ENCODE measurements at regions not wholly inside any gene's neighbourhood (a gene's known extent, or its start where the extent isn't known, plus 50 kb on each side); places are given as distances from the start of the nearest gene placed in this dataset.

DNA sequence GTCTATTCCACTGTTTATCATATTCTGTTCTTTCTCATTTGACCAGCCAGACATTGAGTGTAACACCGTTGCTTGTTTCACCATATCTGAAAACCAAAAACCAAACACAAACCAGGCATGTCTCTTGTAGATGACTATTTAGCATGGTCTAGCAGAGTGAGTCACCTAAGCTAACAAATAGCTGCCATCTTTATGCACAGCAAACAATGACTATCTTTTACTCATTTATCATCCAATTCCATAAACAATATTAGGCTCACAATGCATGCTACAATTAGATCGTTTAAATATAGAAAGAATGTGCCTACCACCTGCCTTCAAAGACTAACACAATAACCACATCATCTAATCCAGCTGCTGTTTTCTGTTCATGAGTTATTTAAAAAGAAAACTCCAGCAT, 495.4 kb downstream of the PCDH19 start:
- DNase-seq = no peak
- no peaks in the 10 kb centered on the region for H3K9me3 ChIP-seq
- H3K27me3 ChIP-seq = no peaks in the 10 kb centered on the region
- ATAC-seq (ENCODE audit: low FRiP score in 2 of 2) = no peak
- no peak overlapping the region for H3K4me3 ChIP-seq
- H3K4me1 ChIP-seq = no peaks in the 10 kb centered on the region
- H3K27ac ChIP-seq = no peak overlapping the region
- TF ChIP-seq POLR2A (IDR thresholded peaks at IDR 0.05) (no peak), EP300 (IDR thresholded peaks at IDR 0.05) (no peak), CTCF (IDR thresholded peaks at IDR 0.05) (no peak), POLR2AphosphoS5 (IDR thresholded peaks at IDR 0.05) (no peak)
- 45 to 71% methylated on average over 2 of the region's 2 CpGs for WGBS, 2 donors
- no peaks in the 10 kb centered on the region for H3K36me3 ChIP-seq

- DNase-seq = no peak
- Histone ChIP-seq H3K27me3 (no peaks in the 10 kb centered on the region), H3K4me1 (no peaks in the 10 kb centered on the region), H3K4me3 (no peak overlapping the region), H3K27ac (no peak overlapping the region), H3K36me3 (no peaks in the 10 kb centered on the region), H3K9me3 (no peaks in the 10 kb centered on the region)
- WGBS, 2 donors = 68 to 74% methylated on average over 5 of the region's 5 CpGs
- TF ChIP-seq POLR2AphosphoS5 (IDR thresholded peaks at IDR 0.05) = no peak
- no peak for TF ChIP-seq POLR2A (IDR thresholded peaks at IDR 0.05)
- TF ChIP-seq EP300 (IDR thresholded peaks at IDR 0.05) = no peak
- no peak for TF ChIP-seq CTCF (IDR thresholded peaks at IDR 0.05)
- ATAC-seq (ENCODE audit: low FRiP score in 2 of 2) = no peak
Measured at GRCh38 chrX:99913611-99914010, 496.5 kb downstream of the PCDH19 start.

DNA sequence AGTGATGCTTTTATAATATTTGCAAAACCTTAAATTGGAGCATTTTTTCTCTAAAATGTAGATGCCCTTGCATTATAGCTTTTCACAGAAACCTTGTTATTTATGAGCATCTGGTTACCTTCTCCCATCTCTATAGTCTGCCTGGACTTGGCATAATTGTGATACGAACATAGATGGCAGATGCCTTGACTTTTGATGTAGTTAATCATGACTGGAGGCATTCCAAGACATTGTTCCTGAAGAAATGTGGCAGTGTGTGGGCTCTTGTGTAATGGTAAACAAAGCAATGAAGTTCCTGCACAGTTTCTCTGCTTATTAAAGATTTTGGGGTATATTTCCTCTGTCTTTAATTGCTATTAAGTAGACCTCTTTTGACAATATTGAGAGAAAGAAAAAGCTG, 500.1 kb downstream of the PCDH19 start:
- no peaks in the 10 kb centered on the region for H3K9me3 ChIP-seq
- H3K36me3 ChIP-seq = no peaks in the 10 kb centered on the region
- no peak overlapping the region for H3K27ac ChIP-seq
- H3K4me1 ChIP-seq = no peaks in the 10 kb centered on the region
- ATAC-seq (ENCODE audit: low FRiP score in 2 of 2) = no peak
- TF ChIP-seq POLR2A (IDR thresholded peaks at IDR 0.05) = no peak
- TF ChIP-seq CTCF (IDR thresholded peaks at IDR 0.05) = no peak
- TF ChIP-seq POLR2AphosphoS5 (IDR thresholded peaks at IDR 0.05) = no peak
- TF ChIP-seq EP300 (IDR thresholded peaks at IDR 0.05) = no peak
- WGBS, 2 donors = 40 to 58% methylated on average over 1 of the region's 1 CpG
- DNase-seq = no peak
- no peaks in the 10 kb centered on the region for H3K27me3 ChIP-seq
- no peak overlapping the region for H3K4me3 ChIP-seq

GRCh38 chrX:99901091-99901490, 509.0 kb downstream of the PCDH19 start:
- ATAC-seq (ENCODE audit: low FRiP score in 2 of 2) = no peak
- 53 to 60% methylated on average over 1 to 4 of the region's 4 CpGs for WGBS, 2 donors
- Histone ChIP-seq H3K9me3 (no peaks in the 10 kb centered on the region), H3K27ac (no peak overlapping the region), H3K27me3 (no peaks in the 10 kb centered on the region), H3K4me1 (no peaks in the 10 kb centered on the region), H3K36me3 (no peaks in the 10 kb centered on the region), H3K4me3 (no peak overlapping the region)
- TF ChIP-seq CTCF (IDR thresholded peaks at IDR 0.05) (no peak), POLR2A (IDR thresholded peaks at IDR 0.05) (no peak), EP300 (IDR thresholded peaks at IDR 0.05) (no peak), POLR2AphosphoS5 (IDR thresholded peaks at IDR 0.05) (no peak)
- no peak for DNase-seq

DNA sequence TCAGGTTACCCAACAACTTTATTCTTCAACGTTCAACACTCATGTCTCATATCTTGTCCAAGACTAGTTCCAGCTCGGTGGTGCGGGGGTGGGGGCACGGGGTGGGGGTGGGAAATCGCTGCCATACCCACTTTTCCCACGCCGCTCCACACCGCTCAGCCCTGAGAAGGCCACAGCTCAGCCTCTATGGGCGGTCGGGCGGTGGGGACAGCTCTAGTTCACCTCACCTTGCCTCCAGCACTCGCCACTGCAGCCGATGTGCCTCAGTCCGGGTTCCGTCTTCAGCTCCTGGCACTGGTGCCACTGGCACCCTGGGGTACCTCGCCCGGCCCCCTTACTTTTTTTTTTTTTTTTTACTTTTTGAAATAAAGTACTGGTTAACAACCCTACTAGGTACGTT, 522.2 kb downstream of the PCDH19 start:
- Histone ChIP-seq H3K4me1 (no peaks in the 10 kb centered on the region), H3K27ac (no peak overlapping the region), H3K36me3 (no peaks in the 10 kb centered on the region), H3K27me3 (no peaks in the 10 kb centered on the region), H3K9me3 (no peaks in the 10 kb centered on the region), H3K4me3 (no peak overlapping the region)
- DNase-seq (peak in 1 of 2 donors; percentile 5), ATAC-seq (ENCODE audit: low FRiP score in 2 of 2) (no peak)
- WGBS, 2 donors = 87 to 93% methylated on average over 10 to 18 of the region's 18 CpGs
- TF ChIP-seq CTCF (IDR thresholded peaks at IDR 0.05) (no peak), POLR2A (IDR thresholded peaks at IDR 0.05) (no peak), EP300 (IDR thresholded peaks at IDR 0.05) (no peak), POLR2AphosphoS5 (IDR thresholded peaks at IDR 0.05) (no peak)
